DND-41 (cell line): ENCODE measurements at regions not wholly inside any gene's neighbourhood (a gene's known extent, or its start where the extent isn't known, plus 50 kb on each side); places are given as distances from the start of the nearest gene placed in this dataset.

Source experiments
- CTCF ChIP-seq: IDR thresholded peaks from 2 replicates; pipeline ENCODE4 v1.5.1; 2012; ENCODE audit warnings: borderline replicate concordance, low read length, moderate library complexity, mild to moderate bottlenecking; ENCODE audit not compliant: poor library complexity, severe bottlenecking; ENCODE audit errors: extremely low read depth
- EZH2 ChIP-seq: IDR thresholded peaks from 3 replicates; pipeline ENCODE4 v1.6.1; 2012; ENCODE audit warnings: borderline replicate concordance, low read depth, mild to moderate bottlenecking, moderate library complexity, low read length, inconsistent platforms; ENCODE audit not compliant: severe bottlenecking

DNA sequence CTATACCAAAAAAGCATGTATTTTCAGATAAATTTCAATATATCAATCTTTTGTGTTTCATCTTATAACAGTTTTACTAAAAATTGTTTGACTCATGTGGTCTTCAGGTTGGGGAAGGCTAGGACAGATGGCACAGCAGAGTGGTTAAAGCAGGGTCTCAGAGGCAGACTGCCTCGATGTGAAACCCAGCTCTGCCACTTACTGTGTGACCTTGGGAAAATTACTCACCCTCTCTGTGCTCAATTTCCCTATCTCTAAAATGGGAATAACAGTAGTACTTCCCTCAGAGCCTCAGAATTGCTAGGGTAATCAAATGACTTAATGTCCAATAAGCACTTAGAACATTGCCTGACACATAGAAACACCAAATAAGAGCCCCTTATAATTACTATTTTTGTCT, 262.1 kb upstream of the FMN2 start:
- TF ChIP-seq CTCF (no peak), EZH2 (no peak)
